SH-SY5Y (cell line): ENCODE measurements at regions not wholly inside any gene's neighbourhood (a gene's known extent, or its start where the extent isn't known, plus 50 kb on each side); places are given as distances from the start of the nearest gene placed in this dataset.

Experiments
- GATA2 ChIP-seq: IDR thresholded peaks from 2 replicates; pipeline ENCODE4 v1.6.1; 2011; ENCODE audit warnings: mild to moderate bottlenecking, low read depth, low read length
- GATA3 ChIP-seq: IDR thresholded peaks from 2 replicates; pipeline ENCODE4 v1.6.1; 2011; ENCODE audit warnings: low read depth, mild to moderate bottlenecking, low read length, moderate library complexity

GRCh38 chr18:37672001-37672400 lies 106.4 kb upstream of the CELF4 start:
- TF ChIP-seq GATA3 (no peak), GATA2 (no peak)
